ENCODE measurements at regions not wholly inside any gene's neighbourhood (a gene's known extent, or its start where the extent isn't known, plus 50 kb on each side); places are given as distances from the start of the nearest gene placed in this dataset.

GRCh38 chr9:87276851-87277261 lies 220.8 kb upstream of the DAPK1 start:
- no peak for TF ChIP-seq CTCF (conservative IDR thresholded peaks at IDR 0.05)
- no peak for TF ChIP-seq EZH2 (IDR thresholded peaks at IDR 0.05; ENCODE audit: low read depth)
